ENCODE measurements at regions not wholly inside any gene's neighbourhood (a gene's known extent, or its start where the extent isn't known, plus 50 kb on each side); places are given as distances from the start of the nearest gene placed in this dataset.

DNA sequence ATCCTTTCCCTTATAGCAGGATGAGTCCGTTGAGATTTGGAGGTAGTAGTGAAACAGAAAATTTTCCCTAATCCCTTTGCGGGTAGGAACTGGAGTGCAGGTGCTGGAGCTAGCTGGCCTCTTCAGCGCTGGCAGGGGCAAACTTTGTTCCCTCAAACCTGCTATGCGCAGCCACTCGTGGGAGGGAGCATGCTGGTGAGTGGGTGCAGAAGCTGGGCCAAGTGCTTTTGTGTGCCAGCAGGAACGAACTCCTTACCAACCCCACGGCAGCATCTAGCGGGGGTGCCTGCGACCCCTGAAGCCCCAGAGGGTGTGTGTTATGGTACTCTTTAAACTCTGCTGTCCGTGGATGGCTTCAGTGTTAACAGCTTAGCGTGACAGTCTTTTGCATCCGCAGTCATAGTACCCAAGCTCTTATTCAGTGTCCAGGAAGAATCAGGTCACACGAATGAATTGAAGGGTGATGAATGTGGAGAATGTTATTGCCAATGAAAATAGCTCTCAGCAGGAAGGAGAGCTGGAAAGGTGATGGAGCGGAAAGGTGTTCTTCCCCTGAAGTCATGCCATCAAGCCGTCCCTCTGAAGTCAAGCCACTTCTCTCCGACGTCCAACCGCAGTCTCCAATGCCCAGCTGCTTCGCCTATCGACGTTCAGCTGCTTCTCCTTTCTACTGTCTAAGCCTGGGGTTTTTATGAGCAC, 1445.1 kb upstream of the CDH9 start:
- H3K23ac ChIP-seq (ENCODE audit: insufficient read length), result no peak overlapping the region
- no peak overlapping the region for H2BK20ac ChIP-seq (ENCODE audit: low read length)
- H2AFZ ChIP-seq (ENCODE audit: low read length), result peak overlapping the region; percentile 70
- FAIRE-seq, result no peak
- H3K36me3 ChIP-seq (ENCODE audit: control insufficient read depth in 2 of 4, insufficient read depth in 4 of 4, low read length in 3 of 4), result no peaks in the 10 kb centered on the region
- no peaks in the 10 kb centered on the region for H3K9me3 ChIP-seq (ENCODE audit: insufficient read depth in 2 of 2, low read depth in 1 of 2, low read length in 1 of 2)
- peaks cover 0 to 3% (median 2%) of the 10 kb centered on the region in 4 experiments; a peak in 4 of 7 replicates for H3K4me1 ChIP-seq (replicated peaks in 1 of 4; ENCODE audit: control insufficient read depth in 3 of 4, insufficient read depth in 4 of 4, low read length in 3 of 4)
- CTCF ChIA-PET (ENCODE audit: partially characterized antibody), result interaction anchor here (1.0 to 1.5 kb wide), 2 partner anchors 8 to 10 kb away, joined by 3 read pairs; no protein-coding TSS in a partner anchor
- H3K18ac ChIP-seq (ENCODE audit: extremely low read depth, low read length), result no peak overlapping the region
- no peak overlapping the region for H2AK5ac ChIP-seq (ENCODE audit: low read depth, low read length)
- H3K27me3 ChIP-seq (replicated peaks in 1 of 4; ENCODE audit: control insufficient read depth in 3 of 4, extremely low read depth in 1 of 4, insufficient read depth in 3 of 4, low read length in 3 of 4), result no peaks in the 10 kb centered on the region
- POLR2A ChIA-PET (ENCODE audit: partially characterized antibody), result no interaction called here
- H2BK15ac ChIP-seq (ENCODE audit: low read length), result no peak overlapping the region
- H3K23me2 ChIP-seq (ENCODE audit: low read depth, low read length), result no peaks in the 10 kb centered on the region
- H4K91ac ChIP-seq (replicated peaks; ENCODE audit: insufficient read length, low read length), result no peak overlapping the region
- no peaks in the 10 kb centered on the region for H4K20me1 ChIP-seq (replicated peaks in 1 of 2; ENCODE audit: control insufficient read depth in 1 of 2, insufficient read depth in 2 of 2, low read length in 2 of 2)
- DNase-seq (ENCODE audit: low read depth in 1 of 2, low spot score in 2 of 2), result no peak
- no peak overlapping the region for H3K9ac ChIP-seq (replicated peaks in 1 of 4; ENCODE audit: extremely low read depth in 1 of 4, low read depth in 3 of 4, low read length in 3 of 4)
- no peak overlapping the region for H3K27ac ChIP-seq (ENCODE audit: low read depth, low read length)
- no peak overlapping the region for H2BK12ac ChIP-seq (ENCODE audit: low read depth, low read length)
- H3K14ac ChIP-seq (ENCODE audit: insufficient read length), result no peak overlapping the region
- H2BK120ac ChIP-seq (replicated peaks; ENCODE audit: low read depth, low read length), result no peak overlapping the region
- H4K8ac ChIP-seq (ENCODE audit: extremely low read depth, insufficient read depth, low read length), result no peak overlapping the region
- H3K4ac ChIP-seq (replicated peaks; ENCODE audit: insufficient read length, low read depth, low read length), result no peak overlapping the region
- no peak overlapping the region for H3K4me3 ChIP-seq (ENCODE audit: extremely low read depth in 1 of 4, insufficient read depth in 2 of 4, low read depth in 3 of 4, low read length in 4 of 4)
- no peaks in the 10 kb centered on the region for H3K79me2 ChIP-seq (ENCODE audit: control insufficient read depth in 1 of 2, insufficient read depth in 2 of 2, low read length in 2 of 2)
- no peak overlapping the region for H2BK5ac ChIP-seq (ENCODE audit: low read depth, low read length)
- H4K5ac ChIP-seq (ENCODE audit: insufficient read length, low read depth, low read length), result no peak overlapping the region
- no peaks in the 10 kb centered on the region for H3K79me1 ChIP-seq (ENCODE audit: low read depth, low read length)
- no peak overlapping the region for H3K4me2 ChIP-seq (ENCODE audit: insufficient read depth in 1 of 2, low read depth in 2 of 2, low read length in 2 of 2)
- 95% methylated on average over 17 of the region's 21 CpGs; no CpG with 5 or more reads in 1 of the 2 experiments for WGBS, 2 experiments (ENCODE audit: extremely low coverage in 1 of 2, insufficient coverage in 1 of 2, insufficient read length in 1 of 2, insufficient replicate concordance in 2 of 2, low coverage in 1 of 2, low lambda C conversion rate in 2 of 2, missing lambda C conversion rate in 1 of 2)
- H3K56ac ChIP-seq (replicated peaks; ENCODE audit: insufficient read length, low read depth, low read length), result no peak overlapping the region
- TF ChIP-seq SP2 (IDR thresholded peaks at IDR 0.05; ENCODE audit: low read length) (no peak), CHD2 (IDR thresholded peaks at IDR 0.05; ENCODE audit: low read length) (no peak), NANOG (IDR thresholded peaks at IDR 0.05; ENCODE audit: insufficient read depth, low read depth, low read length, poor library complexity, severe bottlenecking) (no peak), TAF7 (optimal IDR thresholded peaks at IDR 0.05; ENCODE audit: borderline replicate concordance, low read depth, low read length) (no peak), TBP (IDR thresholded peaks at IDR 0.05; ENCODE audit: low read depth, low read length) (no peak), TEAD4 (IDR thresholded peaks at IDR 0.05; ENCODE audit: low read depth, low read length) (no peak), POLR2A (IDR thresholded peaks at IDR 0.05; ENCODE audit: control extremely low read depth in 1 of 2, low read depth in 2 of 2, low read length in 2 of 2) (no peak), SIX5 (IDR thresholded peaks at IDR 0.05; ENCODE audit: low read depth, low read length) (no peak), FOSL1 (IDR thresholded peaks at IDR 0.05; ENCODE audit: insufficient read depth, low read depth, low read length) (no peak), SUZ12 (IDR thresholded peaks at IDR 0.05; ENCODE audit: low read length) (no peak), RNF2 (IDR thresholded peaks at IDR 0.05; ENCODE audit: borderline replicate concordance, low read depth, low read length, missing control alignments, poor library complexity, severe bottlenecking) (no peak)
- TF ChIP-seq, protein P1, sequence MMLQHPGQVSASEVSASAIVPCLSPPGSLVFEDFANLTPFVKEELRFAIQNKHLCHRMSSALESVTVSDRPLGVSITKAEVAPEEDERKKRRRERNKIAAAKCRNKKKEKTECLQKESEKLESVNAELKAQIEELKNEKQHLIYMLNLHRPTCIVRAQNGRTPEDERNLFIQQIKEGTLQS (IDR thresholded peaks at IDR 0.05; ENCODE audit: insufficient read depth, low read depth, low read length), result no peak

Measured in H1 (cell line).